H7 (cell line): ENCODE measurements at regions not wholly inside any gene's neighbourhood (a gene's known extent, or its start where the extent isn't known, plus 50 kb on each side); places are given as distances from the start of the nearest gene placed in this dataset.
"Not testable (repeated sequence)": the region's sequence is repeated elsewhere in the genome, so short reads cannot be mapped to it uniquely, and the experiment has no call there.

Experiments used
- DNase-seq: peaks from one replicate; pipeline ENCODE4 v3.0.0; 2012
- H3K27me3 ChIP-seq: 2 replicates; pipeline ENCODE4 v1.6.0; 2011; ENCODE audit warnings: mild to moderate bottlenecking, low read length; ENCODE audit not compliant: control insufficient read depth, insufficient read depth
- H3K36me3 ChIP-seq: replicated peaks from 2 replicates; pipeline ENCODE4 v1.5.1; 2011; ENCODE audit warnings: low read length; ENCODE audit not compliant: control insufficient read depth, insufficient read depth
- H3K4me3 ChIP-seq: 2 replicates; pipeline ENCODE4 v1.5.1; 2011; ENCODE audit warnings: low read depth, mild to moderate bottlenecking, control low read depth, low read length, moderate library complexity; ENCODE audit not compliant: insufficient read depth

- Histone ChIP-seq H3K4me3 (no peak overlapping the region), H3K27me3 (no peaks in the 10 kb centered on the region), H3K36me3 (no peaks in the 10 kb centered on the region)
- peak; percentile 10 for DNase-seq
Observed at GRCh38 chr9:118670011-118670953, 699.0 kb downstream of the BRINP1 start.

DNA sequence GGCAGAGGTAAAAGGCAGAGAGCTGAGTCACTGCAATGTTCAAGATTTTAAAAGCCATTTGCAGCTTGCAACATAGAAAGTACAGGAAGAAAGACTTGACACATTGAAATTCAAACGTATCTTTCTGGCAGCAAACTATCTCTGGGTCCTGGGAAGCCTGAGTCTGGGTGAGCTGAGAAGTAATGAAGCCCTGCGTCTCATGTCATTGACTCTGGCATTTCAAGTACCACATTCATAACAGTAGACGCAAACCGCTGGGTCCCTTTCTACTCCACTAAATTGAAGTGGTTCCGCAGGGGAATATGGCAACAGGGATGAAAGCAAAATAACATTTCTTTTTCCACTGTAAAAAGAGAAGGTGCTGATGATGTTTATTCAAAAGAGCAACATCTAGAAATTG, 694.3 kb downstream of the BRINP1 start:
- Histone ChIP-seq H3K36me3 (no peaks in the 10 kb centered on the region), H3K27me3 (no peaks in the 10 kb centered on the region), H3K4me3 (no peak overlapping the region)
- no peak for DNase-seq

DNA sequence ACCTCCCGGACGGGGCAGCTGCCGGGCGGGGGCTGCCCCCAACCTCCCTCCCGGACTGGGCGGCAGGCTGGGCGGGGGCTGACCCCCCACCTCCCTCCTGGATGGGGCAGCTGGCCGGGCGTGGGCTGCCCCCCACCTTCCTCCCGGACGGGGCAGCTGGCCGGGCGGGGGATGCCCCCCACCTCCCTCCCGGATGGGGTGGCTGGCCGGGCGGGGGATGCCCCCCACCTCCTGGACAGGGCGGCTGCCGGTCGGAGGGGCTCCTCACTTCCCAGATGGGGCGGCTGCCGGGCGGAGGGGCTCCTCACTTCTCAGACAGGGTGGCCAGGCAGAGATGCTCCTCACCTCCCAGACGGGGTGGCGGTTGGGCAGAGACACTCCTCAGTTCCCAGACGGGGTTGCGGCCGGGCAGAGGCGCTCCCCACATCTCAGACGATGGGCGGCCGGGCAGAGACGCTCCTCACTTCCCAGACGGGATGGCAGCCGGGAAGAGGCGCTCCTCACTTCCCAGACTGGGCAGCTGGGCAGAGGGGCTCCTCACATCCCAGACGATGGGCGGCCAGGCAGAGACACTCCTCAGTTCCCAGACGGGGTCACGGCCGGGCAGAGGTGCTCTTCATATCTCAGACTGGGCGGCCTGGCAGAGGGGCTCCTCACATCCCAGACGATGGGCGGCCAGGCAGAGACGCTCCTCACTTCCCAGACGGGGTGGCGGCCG, 691.1 kb downstream of the BRINP1 start:
- H3K36me3 ChIP-seq, DNase-seq, H3K27me3 ChIP-seq, H3K4me3 ChIP-seq: not testable (repeated sequence)

GRCh38 chr9:118686959-118687358, 682.3 kb downstream of the BRINP1 start:
- H3K36me3 ChIP-seq: no peaks in the 10 kb centered on the region

GRCh38 chr9:118689280-118689679, 680.0 kb downstream of the BRINP1 start:
- H3K4me3 ChIP-seq: no peak overlapping the region
- H3K27me3 ChIP-seq: no peaks in the 10 kb centered on the region
- H3K36me3 ChIP-seq: no peaks in the 10 kb centered on the region
- no peak for DNase-seq

More at GRCh38 chr9:118686959-118687358, 682.3 kb downstream of the BRINP1 start:
- no peak overlapping the region for H3K4me3 ChIP-seq
- no peak for DNase-seq
- H3K27me3 ChIP-seq: no peaks in the 10 kb centered on the region

DNA sequence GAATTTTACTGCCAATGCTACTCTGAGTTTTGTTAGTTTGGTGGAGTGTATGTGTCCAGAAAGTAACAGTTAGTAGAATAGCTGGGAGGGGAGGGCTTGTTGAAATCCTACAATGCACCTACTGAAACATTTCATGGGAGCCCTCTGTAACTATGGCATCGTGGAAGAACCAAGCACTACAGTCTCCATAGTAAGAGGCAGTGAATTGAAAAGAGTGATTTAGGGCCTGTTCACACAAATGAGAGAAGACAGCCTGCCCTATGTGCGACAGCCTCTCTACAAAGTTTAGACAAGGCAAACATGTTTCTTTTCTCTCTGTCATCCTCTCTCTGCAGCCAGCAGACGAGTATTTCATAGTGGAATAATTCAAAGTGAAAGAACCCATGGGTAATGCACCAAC, 676.6 kb downstream of the BRINP1 start:
- Histone ChIP-seq H3K27me3 (no peaks in the 10 kb centered on the region), H3K36me3 (no peaks in the 10 kb centered on the region), H3K4me3 (no peak overlapping the region)
- DNase-seq: no peak

GRCh38 chr9:118693645-118694044, 675.6 kb downstream of the BRINP1 start:
- no peak for DNase-seq
- Histone ChIP-seq H3K27me3 (no peaks in the 10 kb centered on the region), H3K4me3 (no peak overlapping the region), H3K36me3 (no peaks in the 10 kb centered on the region)

DNA sequence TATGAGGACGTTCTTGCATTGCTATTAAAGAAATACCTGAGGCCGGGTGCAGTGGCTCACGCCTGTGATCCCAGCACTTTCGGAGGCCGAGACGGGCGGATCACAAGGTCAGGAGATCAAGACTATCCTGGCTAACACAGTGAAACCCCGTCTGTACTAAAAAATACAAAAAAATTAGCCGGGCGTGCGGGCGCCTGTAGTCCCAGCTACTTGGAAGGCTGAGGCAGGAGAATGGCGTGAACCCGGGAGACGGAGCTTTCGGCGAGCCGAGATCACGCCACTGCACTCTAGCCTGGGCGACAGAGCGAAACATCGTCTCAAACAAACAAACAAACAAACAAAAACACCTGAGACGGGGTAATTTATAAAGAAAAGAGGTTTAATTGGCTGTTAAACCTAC, 674.0 kb downstream of the BRINP1 start:
- H3K4me3 ChIP-seq, DNase-seq, H3K27me3 ChIP-seq: not testable (repeated sequence)

DNA sequence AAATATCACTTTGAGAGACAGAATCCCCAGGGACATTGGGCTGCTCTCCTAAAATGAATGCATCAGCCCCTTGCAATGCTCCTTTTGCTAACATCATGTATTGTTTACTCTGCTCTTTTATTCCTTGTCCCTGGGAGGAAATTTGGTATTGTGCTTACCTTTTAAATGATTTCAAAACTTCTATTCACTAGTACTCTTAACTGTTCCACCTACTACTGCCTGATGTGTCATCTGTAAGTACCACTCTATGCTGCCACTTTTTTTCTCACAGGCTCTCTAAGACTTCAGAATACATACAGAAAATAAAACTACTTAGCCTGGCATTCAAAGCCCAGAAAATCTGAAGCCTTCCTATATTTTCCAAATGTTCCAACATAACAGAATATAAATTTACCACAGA, 667.2 kb downstream of the BRINP1 start:
- H3K4me3 ChIP-seq: no peak overlapping the region
- no peaks in the 10 kb centered on the region for H3K36me3 ChIP-seq

More for the DNA sequence above, 674.0 kb downstream of the BRINP1 start:
- not testable (repeated sequence) for H3K36me3 ChIP-seq

GRCh38 chr9:118711843-118712242, 657.4 kb downstream of the BRINP1 start:
- no peak overlapping the region for H3K4me3 ChIP-seq
- no peak for DNase-seq
- no peaks in the 10 kb centered on the region for H3K27me3 ChIP-seq
- H3K36me3 ChIP-seq: no peaks in the 10 kb centered on the region

More for the DNA sequence above, 667.2 kb downstream of the BRINP1 start:
- no peaks in the 10 kb centered on the region for H3K27me3 ChIP-seq
- no peak for DNase-seq

GRCh38 chr9:118721276-118721675, 648.0 kb downstream of the BRINP1 start:
- Histone ChIP-seq H3K27me3 (no peaks in the 10 kb centered on the region), H3K36me3 (no peaks in the 10 kb centered on the region), H3K4me3 (no peak overlapping the region)
- DNase-seq: no peak

DNA sequence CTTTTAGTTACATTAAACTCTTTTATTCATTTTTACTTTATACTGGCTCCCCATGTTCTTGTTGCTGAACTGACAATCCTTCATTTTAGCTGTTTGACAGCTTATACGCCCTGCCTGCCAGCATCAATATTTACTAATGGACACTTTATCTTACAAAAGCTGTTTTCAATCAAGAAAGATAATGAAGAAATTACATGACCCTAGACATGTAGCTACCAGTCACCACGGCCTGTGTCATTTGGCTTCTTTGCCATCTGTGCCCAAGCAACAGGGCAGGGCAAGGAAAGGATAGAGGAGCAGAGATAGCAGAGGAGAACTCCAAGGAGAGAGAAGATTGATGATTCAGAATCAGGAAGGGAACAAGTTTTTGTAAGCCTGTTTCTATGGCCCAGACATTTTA, 647.3 kb downstream of the BRINP1 start:
- DNase-seq: no peak
- Histone ChIP-seq H3K27me3 (no peaks in the 10 kb centered on the region), H3K36me3 (no peaks in the 10 kb centered on the region), H3K4me3 (no peak overlapping the region)

DNA sequence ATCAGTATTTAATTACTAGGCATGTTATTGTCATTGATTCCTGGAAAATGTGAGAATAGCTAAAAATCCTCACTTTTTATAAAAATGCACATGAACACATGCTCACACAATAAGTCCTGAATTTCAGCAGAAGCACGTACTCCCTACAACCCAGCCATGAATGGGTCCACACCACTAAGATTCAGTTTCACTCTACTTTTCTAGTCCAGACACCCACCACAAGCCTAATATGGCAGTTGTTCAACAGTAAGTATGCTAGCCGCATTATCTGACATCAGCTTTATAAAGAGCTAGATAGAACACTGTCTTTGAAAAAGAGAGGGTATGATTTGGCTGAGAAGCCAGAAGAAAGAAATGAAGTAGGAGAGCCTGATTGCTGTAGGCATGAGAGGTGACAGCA, 639.3 kb downstream of the BRINP1 start:
- no peaks in the 10 kb centered on the region for H3K27me3 ChIP-seq
- no peak overlapping the region for H3K4me3 ChIP-seq
- H3K36me3 ChIP-seq: no peaks in the 10 kb centered on the region
- DNase-seq: no peak

- Histone ChIP-seq H3K27me3 (no peaks in the 10 kb centered on the region), H3K36me3 (no peaks in the 10 kb centered on the region), H3K4me3 (no peak overlapping the region)
- no peak for DNase-seq
Observed at GRCh38 chr9:118732998-118733397, 636.2 kb downstream of the BRINP1 start.

- Histone ChIP-seq H3K27me3 (no peaks in the 10 kb centered on the region), H3K36me3 (no peaks in the 10 kb centered on the region), H3K4me3 (no peak overlapping the region)
- no peak for DNase-seq
Observed at GRCh38 chr9:118734696-118735095, 634.5 kb downstream of the BRINP1 start.
